Fibroblast of pulmonary artery (primary cell): ENCODE measurements at regions not wholly inside any gene's neighbourhood (a gene's known extent, or its start where the extent isn't known, plus 50 kb on each side); places are given as distances from the start of the nearest gene placed in this dataset.

Source experiments
- DNase-seq: peaks from one replicate; pipeline ENCODE4 v3.0.0-alpha.2; 2010; ENCODE audit warnings: low read depth
- H3K4me3 ChIP-seq: replicated peaks from 2 replicates; pipeline ENCODE4 v1.5.1; 2011; ENCODE audit warnings: low read depth, mild to moderate bottlenecking, control low read depth, low read length, moderate library complexity
- TF ChIP-seq, protein P1 (sequence below): IDR thresholded peaks from 2 replicates; pipeline ENCODE4 v1.5.1; 2011; ENCODE audit warnings: mild to moderate bottlenecking, control low read depth, low read length, inconsistent platforms; ENCODE audit errors: missing control alignments

GRCh38 chr7:8809320-8809719 lies 375.9 kb downstream of the NXPH1 start:
- H3K4me3 ChIP-seq, result no peak overlapping the region
- no peak for DNase-seq
- TF ChIP-seq, protein P1, sequence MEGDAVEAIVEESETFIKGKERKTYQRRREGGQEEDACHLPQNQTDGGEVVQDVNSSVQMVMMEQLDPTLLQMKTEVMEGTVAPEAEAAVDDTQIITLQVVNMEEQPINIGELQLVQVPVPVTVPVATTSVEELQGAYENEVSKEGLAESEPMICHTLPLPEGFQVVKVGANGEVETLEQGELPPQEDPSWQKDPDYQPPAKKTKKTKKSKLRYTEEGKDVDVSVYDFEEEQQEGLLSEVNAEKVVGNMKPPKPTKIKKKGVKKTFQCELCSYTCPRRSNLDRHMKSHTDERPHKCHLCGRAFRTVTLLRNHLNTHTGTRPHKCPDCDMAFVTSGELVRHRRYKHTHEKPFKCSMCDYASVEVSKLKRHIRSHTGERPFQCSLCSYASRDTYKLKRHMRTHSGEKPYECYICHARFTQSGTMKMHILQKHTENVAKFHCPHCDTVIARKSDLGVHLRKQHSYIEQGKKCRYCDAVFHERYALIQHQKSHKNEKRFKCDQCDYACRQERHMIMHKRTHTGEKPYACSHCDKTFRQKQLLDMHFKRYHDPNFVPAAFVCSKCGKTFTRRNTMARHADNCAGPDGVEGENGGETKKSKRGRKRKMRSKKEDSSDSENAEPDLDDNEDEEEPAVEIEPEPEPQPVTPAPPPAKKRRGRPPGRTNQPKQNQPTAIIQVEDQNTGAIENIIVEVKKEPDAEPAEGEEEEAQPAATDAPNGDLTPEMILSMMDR, result no peak

- DNase-seq, result no peak
- TF ChIP-seq, protein P1, result no peak
- H3K4me3 ChIP-seq, result no peak overlapping the region
These were observed 384.1 kb downstream of the NXPH1 start for GRCh38 chr7:8817448-8818036.

DNA sequence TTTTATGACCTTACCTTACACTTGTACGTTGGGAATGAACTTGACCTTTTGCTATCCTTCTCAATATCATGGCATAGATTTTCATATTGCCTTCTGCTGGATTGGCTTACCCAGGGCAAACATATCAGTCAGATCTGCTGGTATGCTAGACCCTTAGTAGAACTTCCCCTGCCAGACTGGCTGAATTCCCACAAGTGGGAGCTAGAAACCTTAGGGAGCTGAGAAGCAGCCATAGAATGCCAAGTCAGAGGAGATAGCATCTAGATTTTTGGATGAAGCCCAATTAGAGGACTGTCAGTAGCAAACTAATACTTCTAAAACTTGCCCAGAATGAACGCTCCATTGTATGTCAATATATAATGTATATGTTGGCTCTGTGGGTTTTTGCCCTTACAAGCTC lies 385.0 kb downstream of the NXPH1 start:
- no peak for DNase-seq
- H3K4me3 ChIP-seq, result no peak overlapping the region
- TF ChIP-seq, protein P1, result no peak

DNA sequence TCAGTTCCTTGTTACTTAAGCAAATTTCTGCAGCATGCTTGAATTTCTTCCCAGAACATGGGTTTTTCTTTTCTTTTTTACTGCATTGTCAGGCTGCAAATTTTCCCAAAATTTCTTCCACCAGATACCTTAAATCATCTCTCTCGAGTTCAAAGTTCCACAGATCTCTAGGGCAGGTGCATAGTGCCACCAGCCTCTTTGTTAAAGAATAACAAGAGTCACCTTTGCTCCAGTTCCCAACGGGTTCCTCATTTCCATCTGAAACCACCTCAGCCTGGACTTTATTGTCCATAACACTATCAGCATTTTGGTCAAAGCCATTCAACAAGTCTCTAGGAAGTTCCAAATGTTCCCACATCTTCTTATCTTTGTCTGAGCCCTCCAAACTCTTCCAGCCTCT lies 389.2 kb downstream of the NXPH1 start:
- TF ChIP-seq, protein P1, result no peak
- no peak overlapping the region for H3K4me3 ChIP-seq
- no peak for DNase-seq

DNA sequence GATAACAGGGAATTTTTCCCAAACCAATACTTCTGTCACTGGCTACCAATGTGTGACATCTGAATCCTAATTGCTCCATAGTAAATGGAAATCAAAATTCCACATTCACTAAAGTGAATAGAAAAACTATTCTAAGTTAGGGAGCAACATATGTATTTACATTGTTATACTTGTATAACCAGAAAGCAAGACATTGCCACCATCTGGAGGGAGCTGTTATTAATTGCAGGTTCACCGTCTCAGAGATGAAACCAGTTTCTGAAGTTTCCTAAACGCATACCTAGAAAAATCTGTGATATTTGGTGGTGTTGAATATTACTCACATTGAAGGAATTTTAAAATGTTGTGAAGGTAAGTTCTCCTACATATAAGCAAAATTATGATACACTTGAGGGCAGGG lies 390.1 kb downstream of the NXPH1 start:
- no peak overlapping the region for H3K4me3 ChIP-seq
- TF ChIP-seq, protein P1, result no peak
- no peak for DNase-seq

GRCh38 chr7:8827329-8827728 lies 393.9 kb downstream of the NXPH1 start:
- TF ChIP-seq, protein P1, result no peak
- no peak for DNase-seq
- H3K4me3 ChIP-seq, result no peak overlapping the region

DNA sequence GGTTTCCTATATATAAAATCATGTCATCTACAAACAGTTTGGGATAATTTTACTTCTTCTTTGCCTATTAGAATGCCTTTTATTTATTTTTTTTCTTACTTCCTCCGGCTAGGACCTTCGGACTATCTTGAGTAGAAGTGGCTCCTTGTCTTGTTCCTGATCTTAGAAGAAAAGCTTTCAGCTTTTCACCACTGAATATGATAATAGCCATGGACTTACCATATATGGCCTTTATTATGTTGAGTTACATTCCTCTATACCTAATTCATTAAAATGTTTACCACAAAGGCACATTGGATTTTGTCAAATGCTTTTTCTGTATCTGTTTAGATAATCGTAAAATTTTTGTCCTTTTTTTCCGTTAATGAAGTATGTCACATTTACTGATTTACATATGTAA lies 395.7 kb downstream of the NXPH1 start:
- H3K4me3 ChIP-seq, result no peak overlapping the region
- DNase-seq, result no peak
- TF ChIP-seq, protein P1, result no peak
